ENCODE measurements at regions not wholly inside any gene's neighbourhood (a gene's known extent, or its start where the extent isn't known, plus 50 kb on each side); places are given as distances from the start of the nearest gene placed in this dataset.
"Not testable (repeated sequence)": the region's sequence is repeated elsewhere in the genome, so short reads cannot be mapped to it uniquely, and the experiment has no call there.

DNA sequence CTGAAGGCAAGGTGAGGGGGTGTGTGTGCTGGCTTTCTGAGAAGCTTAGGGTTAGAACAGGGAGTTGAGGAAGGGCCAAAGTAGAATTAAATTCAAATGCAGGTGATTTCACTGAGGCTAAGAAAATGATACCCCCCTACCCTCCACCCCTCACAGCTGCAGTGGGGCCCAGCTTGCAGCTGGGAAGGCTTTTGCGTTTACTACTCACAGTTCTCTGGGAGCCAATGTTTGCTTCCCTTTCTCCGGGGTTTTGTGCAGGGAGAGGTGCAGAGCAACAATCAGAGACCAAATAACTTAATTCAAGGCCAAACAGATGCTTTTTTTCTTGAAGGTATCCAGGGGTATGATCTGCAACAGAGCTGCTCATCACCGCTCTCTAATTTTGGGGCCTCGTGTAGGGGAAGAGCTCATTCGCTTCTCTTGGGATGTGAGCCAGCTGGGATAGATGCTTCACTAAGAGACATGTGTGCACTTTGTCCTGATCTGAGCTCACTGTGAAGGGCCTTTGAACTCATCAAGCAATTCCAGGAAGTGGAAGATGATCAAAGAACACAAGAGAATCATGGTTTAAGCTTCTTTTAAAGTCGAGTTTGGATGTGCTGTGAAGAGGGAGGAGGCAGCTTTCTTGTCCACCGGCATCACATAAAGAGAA, 122.7 kb upstream of the C1GALT1C1 start:
- DNase-seq = no peak

DNA sequence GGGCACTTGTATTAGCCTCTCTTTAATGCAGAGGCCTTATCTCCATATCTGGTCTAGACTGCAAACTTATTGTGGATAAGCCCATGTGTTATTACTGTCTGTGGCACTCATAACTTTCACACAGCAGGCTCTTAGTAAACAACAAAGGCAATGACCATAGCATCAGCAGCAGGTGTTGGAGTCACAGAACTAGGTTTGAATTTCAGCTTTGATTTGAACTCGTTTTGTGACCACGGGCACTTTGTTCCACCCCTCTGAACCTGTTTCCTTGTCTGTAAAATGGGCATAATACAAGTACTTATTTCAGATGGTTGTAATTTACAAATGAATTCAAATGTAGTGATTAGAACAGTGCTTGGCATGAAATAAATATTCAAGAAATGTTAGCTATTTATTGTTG, 121.8 kb upstream of the C1GALT1C1 start:
- DNase-seq = no peak

DNA sequence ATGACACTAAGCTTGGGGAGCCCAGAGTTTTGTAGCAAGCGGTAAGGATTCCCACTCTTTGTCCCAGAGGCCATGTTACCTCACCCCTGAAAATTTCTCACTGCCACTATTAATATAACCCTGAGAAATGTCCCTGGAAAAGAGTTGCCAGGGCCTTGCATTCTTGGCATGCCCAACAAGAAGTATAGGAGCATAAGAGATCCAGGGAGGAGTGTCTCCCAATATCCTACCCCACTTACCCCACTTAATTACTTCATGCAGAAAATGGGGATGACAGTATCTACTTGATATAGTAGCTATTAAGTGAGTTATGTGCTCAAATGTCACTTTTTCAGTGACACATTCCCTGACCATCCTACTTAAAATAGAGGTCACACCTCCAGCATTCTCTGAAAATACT, 120.5 kb upstream of the C1GALT1C1 start:
- DNase-seq = no peak

DNA sequence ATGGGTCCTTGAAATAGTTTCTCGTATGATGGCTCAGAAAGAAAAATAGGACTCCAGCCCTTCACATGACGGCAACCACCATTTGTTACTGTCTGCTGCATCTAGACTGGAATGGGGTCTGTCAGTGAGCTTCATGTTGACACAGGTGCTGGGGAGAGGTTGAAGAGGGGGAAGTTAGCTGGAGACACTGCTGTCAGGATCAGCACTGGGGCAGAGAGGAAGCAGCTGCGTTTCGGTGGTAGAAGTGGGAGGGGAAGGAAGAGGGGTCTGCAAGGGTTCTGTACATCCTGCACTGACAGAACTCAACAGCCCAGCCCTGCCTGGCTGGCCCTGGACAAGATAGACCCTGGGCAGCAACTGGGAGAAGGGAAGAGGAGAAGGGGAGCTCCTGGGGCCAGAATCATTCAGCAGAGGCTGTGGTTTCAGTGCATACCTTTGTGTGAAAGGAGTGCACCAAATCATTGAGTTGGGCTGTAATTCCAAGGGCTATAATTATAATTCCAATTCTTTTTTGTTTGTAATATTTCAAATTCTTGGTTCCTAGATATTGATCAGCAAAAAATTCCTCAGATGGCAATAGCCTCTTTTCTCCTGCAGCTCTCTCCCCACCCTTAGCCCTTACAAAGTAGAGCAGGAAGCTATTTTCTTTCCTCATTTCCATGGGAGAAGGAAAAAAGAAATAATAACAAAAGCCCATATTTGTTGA, 119.4 kb upstream of the C1GALT1C1 start:
- DNase-seq = peak; percentile 72

DNA sequence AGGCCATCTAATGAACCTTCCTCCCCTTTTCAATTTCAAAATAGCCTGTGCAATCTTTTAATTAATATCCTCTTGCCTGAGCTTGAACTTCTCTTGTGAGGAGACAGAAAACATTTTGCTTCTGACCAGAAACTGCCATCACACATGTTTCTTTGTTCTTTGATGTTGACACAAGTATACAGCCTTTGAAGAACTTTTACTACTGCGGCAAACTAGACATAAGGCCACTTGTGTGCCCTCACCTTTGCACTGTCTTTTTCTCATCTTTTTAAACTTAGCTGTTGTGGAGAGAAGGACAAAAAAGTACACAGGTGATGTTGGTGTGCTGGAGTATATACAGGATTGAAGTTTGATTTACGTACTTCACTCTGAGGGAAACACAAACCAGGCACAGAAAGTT, 116.3 kb upstream of the C1GALT1C1 start:
- DNase-seq = no peak

DNA sequence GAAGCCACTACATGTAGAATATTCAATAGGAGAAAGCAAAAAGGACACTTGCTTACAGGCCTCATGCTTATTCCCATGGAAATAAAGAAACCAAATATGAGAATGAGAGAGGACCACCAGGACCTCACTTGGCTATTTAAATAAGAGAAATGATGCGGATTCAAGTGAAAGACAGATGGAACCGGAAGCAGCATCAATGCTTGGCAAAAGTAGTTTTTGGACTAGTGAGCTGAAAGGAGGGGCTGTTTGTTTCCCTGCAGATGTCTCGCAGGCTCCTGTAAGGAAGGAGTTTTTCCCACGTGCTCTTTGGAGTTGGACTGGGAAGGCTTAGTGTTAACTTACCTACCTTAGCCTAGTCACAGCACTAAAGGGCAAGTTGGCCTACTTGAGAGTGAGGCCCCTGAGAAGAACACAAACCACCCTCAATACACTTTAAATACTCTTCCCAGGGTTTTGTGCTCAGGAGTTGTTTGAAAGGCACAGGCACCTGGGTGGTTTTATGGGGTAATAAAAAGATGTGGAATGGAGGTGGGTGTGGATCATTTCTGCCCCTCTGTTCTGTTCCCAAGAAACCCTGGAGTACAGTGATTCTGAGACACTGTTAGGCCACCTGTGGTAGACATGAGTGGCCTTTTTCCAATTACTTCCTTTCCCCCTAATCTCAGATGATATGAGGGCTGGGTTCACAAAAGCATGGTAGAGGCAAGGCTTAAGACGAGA, 113.3 kb upstream of the C1GALT1C1 start:
- no peak for DNase-seq

DNA sequence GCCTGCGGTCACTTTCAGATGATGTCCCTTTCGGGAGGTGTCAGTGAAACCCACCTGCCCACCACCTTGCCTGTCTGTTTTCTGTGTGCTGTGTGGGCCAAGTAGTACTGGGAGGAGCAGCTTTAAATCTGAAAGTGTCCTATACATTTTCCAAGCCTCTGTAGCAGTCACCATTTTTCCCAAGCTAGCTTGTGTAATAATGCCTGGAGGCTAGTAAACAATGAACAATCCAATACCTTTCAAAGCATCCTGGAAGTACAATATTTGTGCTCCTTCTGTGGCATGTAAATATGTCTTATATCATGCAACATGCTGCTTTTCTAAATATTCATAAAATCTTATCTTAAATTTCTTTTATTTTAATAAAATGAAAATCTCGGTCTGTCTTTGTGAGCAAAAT, 111.6 kb upstream of the C1GALT1C1 start:
- no peak for DNase-seq

DNA sequence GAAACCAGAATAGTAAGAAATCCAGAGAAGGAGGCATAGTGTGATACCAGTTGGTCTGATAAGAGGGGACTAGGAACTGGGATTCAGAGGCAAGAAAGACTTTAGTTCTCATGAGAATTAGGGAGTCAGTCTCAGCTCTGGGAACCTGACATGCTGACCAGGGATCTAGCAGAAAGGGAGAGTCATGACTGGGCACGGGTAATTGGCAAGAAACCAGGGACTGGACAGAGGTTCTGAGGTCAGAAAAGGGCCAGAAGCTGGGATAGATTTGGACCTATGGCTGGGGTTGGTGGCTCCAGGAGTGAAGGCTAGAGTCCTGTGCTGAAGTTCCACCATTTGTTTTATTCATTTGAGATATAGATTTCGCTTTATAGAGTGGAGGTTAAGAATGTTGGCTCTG, 110.2 kb upstream of the C1GALT1C1 start:
- DNase-seq = no peak

DNA sequence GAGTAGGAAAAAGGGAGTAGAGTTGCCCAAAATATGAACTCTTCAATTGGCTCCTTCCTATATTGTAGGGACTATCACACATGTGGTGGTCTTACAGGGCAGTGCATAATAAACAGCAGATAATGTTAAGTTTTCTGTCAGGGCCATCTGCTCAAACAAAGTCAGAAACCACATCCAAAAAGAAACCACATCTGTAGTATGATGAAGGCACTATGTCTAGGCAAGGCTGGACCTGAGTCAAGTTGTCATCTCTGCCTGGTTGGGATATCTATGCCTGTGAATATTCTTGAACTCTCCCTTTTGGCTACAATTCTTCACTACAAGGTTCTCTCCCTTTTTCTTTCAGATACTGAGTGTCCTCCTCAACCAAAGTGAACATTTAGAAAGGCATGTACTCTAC, 109.4 kb upstream of the C1GALT1C1 start:
- DNase-seq = no peak

DNA sequence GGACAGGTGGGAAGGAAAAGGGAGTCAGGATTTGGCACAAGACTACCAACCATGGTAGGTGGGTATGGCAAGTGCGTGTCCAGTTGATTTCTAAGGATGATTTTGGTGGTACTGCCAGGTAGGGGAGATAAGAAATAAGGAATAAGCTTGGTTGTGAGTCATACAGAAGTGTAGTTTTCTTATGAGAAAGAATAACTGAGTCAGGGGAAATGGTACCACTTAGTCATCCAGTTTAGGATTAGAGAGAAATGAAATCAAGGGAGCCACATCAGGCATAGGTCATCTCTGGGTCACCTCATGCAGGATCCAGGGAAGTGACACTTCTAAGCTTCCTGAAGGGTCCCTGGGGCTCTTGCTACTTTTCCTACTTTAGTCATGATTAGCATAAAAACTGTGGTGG, 107.1 kb upstream of the C1GALT1C1 start:
- no peak for DNase-seq

DNA sequence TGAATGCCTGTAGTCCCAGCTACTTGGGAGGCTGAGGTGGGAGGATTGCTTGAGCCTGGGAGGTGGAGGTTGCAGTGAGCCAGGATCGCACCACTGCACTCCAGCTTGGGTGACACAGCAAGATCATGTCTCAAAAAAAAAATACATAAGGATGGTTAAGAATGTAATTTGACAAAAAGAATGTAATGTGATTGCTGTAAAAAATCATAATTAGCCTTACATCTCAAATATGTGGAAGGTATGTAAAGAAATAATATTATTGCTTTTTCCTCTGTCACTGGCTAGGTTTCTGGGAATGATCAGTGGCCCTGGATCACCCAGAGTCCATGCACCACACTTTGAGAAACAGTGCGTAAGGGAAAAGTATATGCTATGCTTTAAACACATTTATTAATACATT, 106.1 kb upstream of the C1GALT1C1 start:
- no peak for DNase-seq

DNA sequence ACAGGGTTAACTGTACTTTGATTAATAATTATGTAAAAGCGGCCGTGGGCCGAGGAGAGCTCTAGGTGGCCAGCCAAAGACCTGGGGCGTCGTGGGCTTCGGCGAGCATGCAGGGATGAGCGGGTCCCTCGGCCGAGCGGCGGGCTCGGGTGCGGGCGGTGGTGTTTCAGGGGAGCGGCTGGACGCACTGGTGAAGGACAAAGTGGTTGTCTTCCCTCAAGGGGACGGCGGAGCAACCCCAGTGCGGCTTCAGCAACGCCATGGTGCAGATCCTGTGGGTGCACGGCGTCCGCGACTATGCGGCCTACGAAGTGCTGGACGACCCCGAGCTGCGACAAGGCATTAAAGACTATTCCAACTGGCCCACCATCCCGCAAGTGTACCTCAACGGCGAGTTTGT, 103.0 kb upstream of the C1GALT1C1 start:
- DNase-seq = no peak

DNA sequence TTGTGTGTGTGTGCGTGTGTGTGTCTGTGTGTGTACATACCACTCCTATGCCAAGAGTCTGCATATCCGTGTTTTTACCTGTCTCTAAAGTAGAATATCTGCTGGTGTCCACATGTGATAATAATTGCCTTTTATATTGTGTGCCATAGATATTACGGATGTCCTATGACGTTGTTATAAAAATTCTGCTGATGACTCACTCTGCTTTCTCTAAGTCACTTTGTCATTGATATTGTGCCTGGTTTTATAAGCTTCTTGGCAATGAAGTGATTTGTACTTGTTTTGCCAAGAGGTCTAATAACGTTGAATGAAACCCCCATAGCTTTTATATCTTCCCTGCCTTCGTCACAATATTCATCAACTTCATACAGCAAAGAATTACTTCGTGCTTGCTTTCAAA, 102.6 kb upstream of the C1GALT1C1 start:
- no peak for DNase-seq

DNA sequence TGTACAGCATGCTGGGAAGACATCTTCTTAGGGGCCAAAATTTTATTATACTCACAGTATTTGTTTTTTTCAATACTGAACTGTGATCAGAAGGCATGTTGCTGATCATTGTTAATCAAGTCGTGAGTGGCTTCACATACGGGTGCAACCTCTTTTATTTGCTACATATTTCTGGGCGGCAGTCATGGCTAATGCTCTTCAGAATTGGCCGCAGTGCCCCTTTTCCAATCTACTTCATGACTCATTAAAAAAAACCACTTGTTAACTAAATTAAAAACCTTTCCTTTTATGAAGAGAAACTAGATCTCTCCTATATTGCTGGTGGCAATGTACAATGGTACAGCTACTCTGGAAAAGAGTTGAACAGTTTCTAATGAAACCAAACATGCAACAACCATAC, 101.5 kb upstream of the C1GALT1C1 start:
- DNase-seq = no peak

DNA sequence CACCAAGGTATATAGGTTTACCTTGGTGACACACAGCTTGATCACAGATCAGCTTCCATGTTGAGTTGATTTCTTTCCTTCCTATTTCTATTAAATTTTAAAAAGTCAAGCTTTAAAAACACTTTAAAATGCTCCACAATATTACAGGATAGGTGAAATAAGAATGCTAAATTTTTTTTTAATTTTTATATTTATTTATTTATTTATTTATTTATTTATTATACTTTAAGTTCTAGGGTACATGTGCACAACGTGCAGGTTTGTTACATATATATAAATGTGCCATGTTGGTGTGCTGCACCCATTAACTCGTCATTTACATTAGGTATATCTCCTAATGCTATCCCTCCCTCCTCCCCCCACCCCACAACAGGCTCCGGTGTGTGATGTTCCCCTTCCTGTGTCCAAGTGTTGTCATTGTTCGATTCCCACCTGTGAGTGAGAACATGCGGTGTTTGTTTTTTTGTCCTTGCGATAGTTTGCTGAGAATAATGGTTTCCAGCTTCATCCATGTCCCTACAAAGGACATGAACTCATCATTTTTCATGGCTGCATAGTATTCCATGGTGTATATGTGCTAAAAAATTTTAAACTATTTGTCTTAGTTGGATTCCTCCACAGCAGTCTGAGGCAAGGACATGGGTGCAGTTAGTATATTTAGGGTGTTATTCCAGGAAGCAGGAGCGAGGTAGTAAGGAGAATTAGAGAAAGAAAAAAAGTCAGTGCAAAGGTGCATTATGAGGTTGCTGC, 99.8 kb upstream of the C1GALT1C1 start:
- DNase-seq = not testable (repeated sequence)

DNA sequence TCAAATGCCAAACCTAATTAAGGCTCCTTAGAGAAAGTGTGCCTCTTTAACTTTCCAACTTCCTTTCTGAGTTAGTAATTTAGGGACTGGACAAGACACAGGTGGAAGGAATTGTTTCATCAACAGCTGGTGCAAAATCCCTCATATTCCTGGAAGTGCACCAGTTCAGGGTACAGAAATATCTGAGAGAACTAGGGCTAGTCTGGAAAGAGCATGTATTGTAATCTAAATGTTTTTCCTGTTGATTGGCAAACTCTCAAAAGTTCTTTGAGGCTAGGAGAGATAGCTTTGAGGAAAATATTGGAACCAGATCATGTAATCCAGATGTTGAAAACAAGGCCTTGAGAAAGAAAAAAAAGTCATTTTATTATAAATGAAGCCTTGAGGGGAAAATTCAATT, 98.1 kb upstream of the C1GALT1C1 start:
- DNase-seq = no peak

DNA sequence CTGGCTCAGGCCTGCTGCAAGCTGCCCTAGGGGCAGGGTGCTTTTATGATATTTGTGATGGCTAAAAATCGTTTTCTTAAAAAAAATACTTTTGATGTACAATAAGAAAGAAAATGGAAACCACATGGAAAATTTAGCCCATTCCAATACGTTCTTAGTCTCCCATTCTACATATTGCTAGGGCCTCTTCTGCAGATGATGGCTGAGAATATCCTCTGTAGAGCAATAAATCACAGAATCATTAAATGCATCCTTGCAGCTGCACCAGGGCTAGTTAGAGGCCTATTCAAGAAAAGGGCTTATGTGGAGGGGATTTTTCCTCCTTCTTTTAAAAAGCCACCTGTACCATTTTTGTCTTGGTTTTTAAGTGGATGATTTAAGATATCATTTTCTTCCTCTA, 97.6 kb upstream of the C1GALT1C1 start:
- DNase-seq = no peak

DNA sequence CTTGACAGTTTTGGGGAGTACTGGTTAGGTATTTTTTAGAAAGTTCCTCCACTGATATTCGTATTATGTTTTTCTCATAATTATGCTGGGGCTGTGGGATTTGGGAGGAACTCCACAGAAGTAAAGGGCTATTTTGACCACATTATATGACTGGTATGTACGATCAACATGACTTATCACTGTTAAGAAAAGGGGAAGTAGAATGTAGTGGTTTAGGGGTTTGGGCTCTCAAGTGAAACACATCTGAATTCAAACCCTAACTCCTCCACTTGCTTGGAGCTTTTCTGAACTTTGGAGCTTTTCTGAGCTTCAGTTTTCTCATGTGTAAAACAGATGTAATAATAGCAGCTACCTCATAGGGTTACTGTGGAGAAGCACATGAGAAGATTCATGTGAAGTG, 96.4 kb upstream of the C1GALT1C1 start:
- DNase-seq = peak; percentile 17

DNA sequence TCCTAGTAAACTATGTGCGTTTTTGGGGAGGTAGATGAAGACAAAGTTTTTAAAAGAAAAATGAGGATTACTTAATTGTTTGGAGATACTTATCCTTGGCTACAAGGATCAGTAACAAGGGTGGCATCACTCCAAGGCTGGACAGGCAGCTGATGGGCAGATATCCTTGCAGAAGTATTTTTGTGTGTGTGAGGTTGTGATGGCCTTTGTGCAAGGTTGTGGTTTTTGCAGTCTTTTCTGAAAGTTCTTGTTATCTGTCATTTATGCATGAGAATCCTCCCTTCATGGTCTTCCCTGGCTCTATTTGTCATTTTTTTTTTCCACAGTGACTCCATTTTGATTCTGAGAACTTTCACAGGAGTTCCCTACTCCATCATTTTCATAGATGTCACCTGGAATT, 96.0 kb upstream of the C1GALT1C1 start:
- DNase-seq = no peak

DNA sequence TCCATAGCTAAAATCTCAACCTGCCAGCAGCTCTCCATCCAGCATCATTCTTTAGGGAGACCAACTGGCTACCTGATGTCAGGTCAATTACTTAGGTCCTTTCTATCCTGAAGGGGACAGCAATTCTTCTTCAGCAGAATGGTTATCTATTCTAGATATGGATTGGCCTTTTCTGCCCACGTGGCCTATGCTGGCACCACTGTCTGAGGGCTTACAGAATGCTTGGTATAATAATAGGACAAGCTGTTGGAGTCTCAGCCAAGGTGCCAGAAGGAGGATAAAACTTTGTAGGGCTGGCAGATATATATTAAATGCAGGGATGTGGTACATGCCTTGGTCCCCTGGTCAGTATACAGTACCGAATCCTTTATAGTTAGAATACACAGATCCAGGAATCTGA, 89.8 kb upstream of the C1GALT1C1 start:
- no peak for DNase-seq

DNA sequence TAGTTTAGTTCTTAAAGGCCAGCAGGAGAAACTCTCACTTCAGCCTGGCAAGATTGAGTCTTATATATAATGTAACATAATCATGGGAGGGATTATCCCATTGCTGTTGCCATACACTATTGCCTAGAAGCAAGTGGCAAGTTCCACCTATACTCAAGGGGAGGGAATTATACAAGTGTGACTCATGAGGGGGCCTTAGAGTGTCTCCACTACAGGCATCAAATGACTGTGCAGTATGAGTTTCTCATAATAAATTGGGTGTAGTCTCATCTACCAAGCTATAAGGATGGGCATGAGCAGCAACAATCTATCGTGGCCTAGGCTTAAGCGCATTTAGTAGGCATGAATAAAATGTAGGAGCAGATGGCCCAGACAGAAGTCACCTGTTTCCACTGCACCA, 89.1 kb upstream of the C1GALT1C1 start:
- no peak for DNase-seq

DNA sequence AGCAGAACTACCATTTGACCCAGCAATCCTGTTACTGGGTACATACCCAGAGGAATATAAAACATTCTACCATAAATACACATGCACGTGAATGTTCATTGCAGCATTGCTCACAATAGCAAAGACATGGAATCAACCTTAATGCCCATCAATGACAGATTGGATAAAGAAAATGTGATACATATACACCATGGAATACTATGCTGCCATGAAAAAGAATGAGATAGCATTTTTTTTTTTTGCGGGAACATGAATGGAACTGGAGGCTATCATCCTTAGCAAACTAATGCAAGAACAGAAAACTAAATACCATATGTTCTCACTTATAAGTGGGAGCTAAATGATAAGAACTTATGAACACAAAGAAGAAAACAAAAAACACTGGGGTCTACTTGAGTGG, 72.5 kb upstream of the C1GALT1C1 start:
- not testable (repeated sequence) for DNase-seq

DNA sequence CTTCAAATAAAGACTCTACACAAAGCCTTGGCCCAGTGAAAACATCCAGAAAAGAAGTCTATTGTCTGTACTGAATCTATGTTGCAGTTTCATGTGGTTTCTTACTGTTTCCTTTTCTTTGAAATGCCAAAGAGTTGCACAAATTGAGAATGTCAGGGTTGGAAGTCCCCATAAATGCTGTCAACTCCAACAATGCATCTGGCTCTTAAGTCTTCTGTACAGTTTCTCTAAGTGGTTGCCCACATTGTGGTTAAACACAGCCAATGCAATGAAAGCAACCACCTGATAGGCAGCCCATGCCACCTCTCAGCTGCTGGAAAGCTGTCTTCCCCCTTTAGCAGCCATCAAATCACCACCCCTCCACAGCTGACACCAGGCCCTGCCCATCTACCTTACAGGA, 67.2 kb upstream of the C1GALT1C1 start:
- no peak for DNase-seq

DNA sequence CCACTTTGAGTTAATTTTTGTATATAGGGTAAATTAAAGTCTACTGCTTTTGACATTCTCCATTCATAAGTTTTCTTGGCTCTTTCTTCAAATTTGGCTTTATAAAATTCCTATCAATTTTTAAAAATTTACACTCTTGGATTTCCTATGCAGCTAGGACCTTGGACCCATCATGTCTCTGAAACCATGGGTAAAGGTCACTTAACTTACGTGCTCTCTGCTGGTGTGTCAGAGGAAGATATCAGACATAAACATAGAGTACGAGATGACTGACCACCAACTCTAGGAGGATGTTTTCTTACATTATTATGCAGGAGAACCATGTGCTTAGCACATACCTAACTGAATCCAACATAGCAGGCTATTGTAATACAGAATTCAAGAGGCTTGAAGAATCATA, 62.5 kb upstream of the C1GALT1C1 start:
- no peak for DNase-seq
